GM12891 (cell line): ENCODE measurements at regions not wholly inside any gene's neighbourhood (a gene's known extent, or its start where the extent isn't known, plus 50 kb on each side); places are given as distances from the start of the nearest gene placed in this dataset.

Source experiments
- POLR2A ChIP-seq: IDR thresholded peaks from 2 replicates; pipeline ENCODE4 v1.6.1; 2011; ENCODE audit warnings: low read depth, low read length, control low read depth
- POU2F2 ChIP-seq: IDR thresholded peaks from 2 replicates; pipeline ENCODE4 v1.6.1; 2011; ENCODE audit warnings: low read depth, mild to moderate bottlenecking, control low read depth, low read length, moderate library complexity
- TAF1 ChIP-seq: IDR thresholded peaks from 2 replicates; pipeline ENCODE4 v1.6.1; 2011; ENCODE audit warnings: low read depth, low read length, control low read depth

- TF ChIP-seq POU2F2 (no peak), POLR2A (no peak), TAF1 (no peak)
Observed at GRCh38 chr9:107870927-107871680, 381.5 kb upstream of the KLF4 start.
